Ovary (tissue), 7 donors: ENCODE measurements at regions not wholly inside any gene's neighbourhood (a gene's known extent, or its start where the extent isn't known, plus 50 kb on each side); places are given as distances from the start of the nearest gene placed in this dataset.

ENCODE experiments used
- DNase-seq, 5 donors: peaks; one replicate each; pipeline ENCODE4 v3.0.0-alpha.2; 2019 to 2020
- H3K27ac ChIP-seq, 2 donors: fragments of 200-600 bp; one replicate each; pipeline versions ENCODE4 v1.5.1 to v1.8.0; 2019 to 2022
- H3K27me3 ChIP-seq: fragments of 200-600 bp; one replicate; pipeline ENCODE4 v1.8.0; 2022
- H3K36me3 ChIP-seq: fragments of 200-600 bp; sonication (generic); one replicate; pipeline ENCODE4 v1.5.1; 2019
- H3K4me1 ChIP-seq: one replicate; pipeline ENCODE4 v1.8.1; 2013; ENCODE audit warnings: mild to moderate bottlenecking, moderate library complexity; ENCODE audit not compliant: insufficient read depth
- H3K4me3 ChIP-seq: fragments of 200-600 bp; sonication (generic); one replicate; pipeline ENCODE4 v1.5.1; 2017
- H3K9me3 ChIP-seq, 2 donors: fragments of 200-600 bp in 1 of 2; sonication (generic) in 1 of 2; one replicate each; pipeline versions ENCODE4 v1.5.1 to v1.8.1; 2013 to 2019; ENCODE audit warnings: mild to moderate bottlenecking in 1 of 2, moderate library complexity in 1 of 2
- CTCF ChIP-seq, 3 donors: fragments of 450-650 bp in 2 of 3; fragments of 200-600 bp in 1 of 3; IDR thresholded peaks; one replicate each; pipeline versions ENCODE4 v1.5.1 to v1.8.0; 2016 to 2022; ENCODE audit warnings: antibody characterized with exemption in 3 of 3, mild to moderate bottlenecking in 1 of 3
- EP300 ChIP-seq: sonication (generic); formaldehyde crosslinking; IDR thresholded peaks from one replicate; pipeline ENCODE4 v1.6.1; 2017; ENCODE audit warnings: antibody characterized with exemption
- POLR2A ChIP-seq: fragments of 450-650 bp; IDR thresholded peaks from one replicate; pipeline ENCODE4 v1.6.1; 2017; ENCODE audit warnings: antibody characterized with exemption, mild to moderate bottlenecking, moderate library complexity
- WGBS, 3 donors: extraction: QIAGEN DNeasy Blood & Tissue Kit in 1 of 3; methylation state at CpG; one replicate each; pipeline versions ENCODE4 v1.1.5 to v1.1.7; 2013 to 2017; 5-methylcytosine and 5-hydroxymethylcytosine counted together
- intact Hi-C, 4 donors: fragments of 100-400 bp; cut with DNase I; formaldehyde crosslinking; loops; one replicate each; pipeline versions ENCODE4 v1.11.0 to v1.15.1; 2022 to 2023
- donor health status: DM: no; HTN: no; CAD: no; lungs with moderate emphysema.
- donor health status: DM: no; HTN: no; CAD: no.
- donor health status: Bipolar disorder and iron deficiency.
- donor health status: DM: no; HTN: no; CAD: no.
- donor health status: DM: yes; HTN: yes; CAD: no.

- intact Hi-C loops: no loop called here
- TF ChIP-seq EP300 (no peak), POLR2A (no peak), CTCF (IDR thresholded peaks at IDR 0.05) (no peak)
- Histone ChIP-seq H3K27ac (no peak overlapping the region), H3K4me3 (no peak overlapping the region), H3K27me3 (no peaks in the 10 kb centered on the region), H3K9me3 (no peaks in the 10 kb centered on the region), H3K4me1 (no peaks in the 10 kb centered on the region), H3K36me3 (no peaks in the 10 kb centered on the region)
- WGBS, 3 donors: 58 to 64% (median 63%) methylated on average over 2 of the region's 2 CpGs
- DNase-seq: no peak
Observed at GRCh38 chr5:118095115-118095514, 893.2 kb downstream of the DTWD2 start.

- no peak for DNase-seq
- TF ChIP-seq EP300 (no peak), CTCF (IDR thresholded peaks at IDR 0.05) (no peak), POLR2A (no peak)
- intact Hi-C loops: no loop called here
Observed at GRCh38 chr5:118088448-118088847, 899.9 kb downstream of the DTWD2 start.

DNA sequence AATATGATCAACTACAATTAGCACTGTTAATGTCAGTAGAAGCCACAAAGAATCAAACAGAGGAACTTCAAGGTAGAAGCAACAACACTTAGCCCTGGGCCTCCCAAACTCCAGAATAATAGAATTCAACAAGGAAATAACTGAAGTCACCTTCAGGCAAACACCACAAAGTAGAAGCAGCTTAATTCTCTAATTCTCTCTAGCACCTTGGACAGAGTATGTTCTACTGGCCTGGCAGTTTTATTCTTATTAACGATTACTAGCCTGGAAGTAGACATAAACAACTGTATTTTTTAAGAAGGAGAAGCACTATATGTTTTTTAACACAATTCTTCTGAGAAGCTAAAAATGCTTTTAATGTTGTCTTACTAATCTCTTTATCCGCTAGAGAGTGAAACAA lies 911.9 kb downstream of the DTWD2 start:
- WGBS, 3 donors: 17 to 42% (median 39%) methylated on average over 2 of the region's 2 CpGs
- Histone ChIP-seq H3K27me3 (no peaks in the 10 kb centered on the region), H3K4me3 (no peak overlapping the region), H3K9me3 (peaks cover 0 to 3% of the 10 kb centered on the region in 2 donors), H3K27ac (no peak overlapping the region), H3K4me1 (no peaks in the 10 kb centered on the region), H3K36me3 (no peaks in the 10 kb centered on the region)
- intact Hi-C loops: no loop called here
- DNase-seq: no peak
- TF ChIP-seq POLR2A (no peak), EP300 (no peak), CTCF (IDR thresholded peaks at IDR 0.05) (no peak)

More at GRCh38 chr5:118088448-118088847, 899.9 kb downstream of the DTWD2 start:
- no peaks in the 10 kb centered on the region for H3K9me3 ChIP-seq
- H3K4me1 ChIP-seq: no peaks in the 10 kb centered on the region
- no peaks in the 10 kb centered on the region for H3K36me3 ChIP-seq
- H3K4me3 ChIP-seq: no peak overlapping the region
- no peak overlapping the region for H3K27ac ChIP-seq
- no peaks in the 10 kb centered on the region for H3K27me3 ChIP-seq

- no peaks in the 10 kb centered on the region for H3K9me3 ChIP-seq
- no peak overlapping the region for H3K4me3 ChIP-seq
- TF ChIP-seq CTCF (IDR thresholded peaks at IDR 0.05) (no peak), POLR2A (no peak), EP300 (no peak)
- no peak overlapping the region for H3K27ac ChIP-seq
- 91 to 100% (median 92%) methylated on average over 2 of the region's 2 CpGs for WGBS, 3 donors
- H3K4me1 ChIP-seq: no peaks in the 10 kb centered on the region
- intact Hi-C loops: no loop called here
- no peaks in the 10 kb centered on the region for H3K36me3 ChIP-seq
- DNase-seq: no peak
- H3K27me3 ChIP-seq: no peaks in the 10 kb centered on the region
Observed at GRCh38 chr5:118070041-118070440, 918.3 kb downstream of the DTWD2 start.

GRCh38 chr5:118069452-118069851 lies 918.9 kb downstream of the DTWD2 start:
- TF ChIP-seq CTCF (IDR thresholded peaks at IDR 0.05) (no peak), EP300 (no peak), POLR2A (no peak)
- H3K9me3 ChIP-seq: no peaks in the 10 kb centered on the region
- H3K36me3 ChIP-seq: no peaks in the 10 kb centered on the region
- intact Hi-C loops: no loop called here
- H3K27ac ChIP-seq: no peak overlapping the region
- H3K4me3 ChIP-seq: no peak overlapping the region
- no peaks in the 10 kb centered on the region for H3K27me3 ChIP-seq
- DNase-seq: no peak
- H3K4me1 ChIP-seq: no peaks in the 10 kb centered on the region
